ENCODE measurements at regions not wholly inside any gene's neighbourhood (a gene's known extent, or its start where the extent isn't known, plus 50 kb on each side); places are given as distances from the start of the nearest gene placed in this dataset.
"Not testable (repeated sequence)": the region's sequence is repeated elsewhere in the genome, so short reads cannot be mapped to it uniquely, and the experiment has no call there.

- DNase-seq = no peak
Measured at GRCh38 chr5:112472614-112473013, 53.5 kb upstream of the EPB41L4A start.

GRCh38 chr5:112473989-112474388, 54.9 kb upstream of the EPB41L4A start:
- no peak for DNase-seq

GRCh38 chr5:112475747-112476365, 56.8 kb upstream of the EPB41L4A start:
- peak in 2 of 14 donors; percentile 6 for DNase-seq

GRCh38 chr5:112479418-112479817, 60.3 kb upstream of the EPB41L4A start:
- DNase-seq = peak in 2 of 14 donors; percentile 4 to 7

GRCh38 chr5:112480501-112480900, 61.4 kb upstream of the EPB41L4A start:
- DNase-seq = no peak

GRCh38 chr5:112483704-112484103, 64.6 kb upstream of the EPB41L4A start:
- DNase-seq = no peak

- no peak for DNase-seq
Measured at GRCh38 chr5:112485934-112486355, 66.9 kb upstream of the EPB41L4A start.

- DNase-seq = no peak
Measured at GRCh38 chr5:112491257-112491656, 72.2 kb upstream of the EPB41L4A start.

GRCh38 chr5:112492291-112492690, 73.2 kb upstream of the EPB41L4A start:
- peak in 6 of 14 donors; percentile 12 to 17 (median 15) for DNase-seq

- not testable (repeated sequence) for DNase-seq
Measured at GRCh38 chr5:112503749-112504501, 84.8 kb upstream of the EPB41L4A start.

- DNase-seq = not testable (repeated sequence)
Measured at GRCh38 chr5:112509097-112509496, 90.0 kb upstream of the EPB41L4A start.

- no peak for DNase-seq
Measured at GRCh38 chr5:112511920-112512319, 92.8 kb upstream of the EPB41L4A start.

- DNase-seq = no peak
Measured at GRCh38 chr5:112512901-112513300, 93.8 kb upstream of the EPB41L4A start.

GRCh38 chr5:112514111-112514510, 95.0 kb upstream of the EPB41L4A start:
- no peak for DNase-seq

GRCh38 chr5:112520474-112520873, 101.4 kb upstream of the EPB41L4A start:
- not testable (repeated sequence) for DNase-seq

- DNase-seq = not testable (repeated sequence)
Measured at GRCh38 chr5:112522891-112523673, 104.0 kb upstream of the EPB41L4A start.

GRCh38 chr5:112523674-112524263, 104.7 kb upstream of the EPB41L4A start:
- DNase-seq = not testable (repeated sequence)

GRCh38 chr5:112525217-112525616, 106.1 kb upstream of the EPB41L4A start:
- DNase-seq = no peak

- no peak for DNase-seq
Measured at GRCh38 chr5:112528928-112529327, 109.9 kb upstream of the EPB41L4A start.

- no peak for DNase-seq
Measured at GRCh38 chr5:112529525-112529924, 110.4 kb upstream of the EPB41L4A start.

- no peak for DNase-seq
Measured at GRCh38 chr5:112532654-112533360, 113.7 kb upstream of the EPB41L4A start.

- DNase-seq = no peak
Measured at GRCh38 chr5:112533362-112533761, 114.3 kb upstream of the EPB41L4A start.
